ENCODE measurements at regions not wholly inside any gene's neighbourhood (a gene's known extent, or its start where the extent isn't known, plus 50 kb on each side); places are given as distances from the start of the nearest gene placed in this dataset.

DNA sequence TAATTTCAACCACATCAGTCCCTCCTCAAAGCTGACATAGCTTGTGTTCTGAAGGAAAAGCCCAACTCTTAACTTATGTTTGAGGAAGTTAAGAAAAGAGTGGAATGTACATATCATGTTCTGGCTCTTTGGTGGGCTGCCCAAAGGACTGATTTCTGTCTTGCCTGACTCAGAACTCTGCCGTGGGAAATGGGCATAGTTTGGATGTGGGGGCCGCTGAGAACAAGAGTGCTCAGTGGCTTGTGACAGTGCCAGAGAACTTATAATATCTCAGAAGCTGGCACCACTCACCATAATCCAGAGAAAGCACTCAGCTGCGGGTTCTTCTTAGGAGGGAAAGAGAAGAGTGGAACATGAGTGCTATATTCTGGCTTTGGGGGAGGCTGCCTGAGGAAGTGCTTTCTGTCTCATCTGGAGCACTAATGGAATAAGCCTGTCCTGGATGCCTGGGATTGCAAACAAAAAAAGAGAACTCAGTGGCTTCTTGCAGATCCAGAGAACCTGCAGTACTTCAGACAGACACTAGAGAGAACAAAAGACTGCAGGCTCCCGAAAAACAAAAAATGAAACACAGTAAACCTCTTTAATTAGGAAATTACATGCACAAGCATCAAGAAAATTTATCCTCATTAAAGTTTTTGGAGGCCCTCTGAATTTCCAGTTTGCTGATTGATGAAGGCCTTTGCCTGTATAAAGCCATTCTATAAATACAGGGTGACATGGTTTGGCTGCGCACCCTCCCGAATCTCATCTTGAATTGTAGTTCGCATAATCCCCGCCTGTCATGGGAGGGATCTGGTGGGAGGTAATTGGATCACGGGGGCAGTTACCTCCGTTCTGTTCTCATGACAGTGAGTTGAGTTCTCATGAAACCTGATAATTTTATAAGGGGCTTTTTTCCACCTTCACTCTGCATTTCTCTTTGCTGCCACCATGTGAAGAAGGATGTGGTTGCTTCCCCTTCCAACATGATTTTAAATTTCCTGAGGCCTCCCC is 207.0 kb downstream of the DMAC1 start:
- peaks cover 0 to 7% of the 10 kb centered on the region in 2 donors for H3K9me3 ChIP-seq
- intact Hi-C loops (cut with DNase I) = no loop called here
- H3K4me1 ChIP-seq = no peaks in the 10 kb centered on the region
- H3K27ac ChIP-seq = no peak overlapping the region
- H3K4me3 ChIP-seq = no peak overlapping the region
- TF ChIP-seq CTCF (IDR thresholded peaks at IDR 0.05) = no peak
- H3K36me3 ChIP-seq = no peaks in the 10 kb centered on the region
- no peak for ATAC-seq
- no peak for DNase-seq
- no peaks in the 10 kb centered on the region for H3K27me3 ChIP-seq

- H3K27ac ChIP-seq = no peak overlapping the region
- H3K36me3 ChIP-seq = no peaks in the 10 kb centered on the region
- intact Hi-C loops (cut with DNase I) = no loop called here
- peaks cover 0 to 4% of the 10 kb centered on the region in 2 donors for H3K9me3 ChIP-seq
- no peak overlapping the region for H3K4me3 ChIP-seq
- TF ChIP-seq CTCF (IDR thresholded peaks at IDR 0.05) = no peak
- H3K27me3 ChIP-seq = no peaks in the 10 kb centered on the region
- ATAC-seq = no peak
- DNase-seq = no peak
- no peaks in the 10 kb centered on the region for H3K4me1 ChIP-seq
Measured at GRCh38 chr9:7591501-7591900, 208.1 kb downstream of the DMAC1 start.

DNA sequence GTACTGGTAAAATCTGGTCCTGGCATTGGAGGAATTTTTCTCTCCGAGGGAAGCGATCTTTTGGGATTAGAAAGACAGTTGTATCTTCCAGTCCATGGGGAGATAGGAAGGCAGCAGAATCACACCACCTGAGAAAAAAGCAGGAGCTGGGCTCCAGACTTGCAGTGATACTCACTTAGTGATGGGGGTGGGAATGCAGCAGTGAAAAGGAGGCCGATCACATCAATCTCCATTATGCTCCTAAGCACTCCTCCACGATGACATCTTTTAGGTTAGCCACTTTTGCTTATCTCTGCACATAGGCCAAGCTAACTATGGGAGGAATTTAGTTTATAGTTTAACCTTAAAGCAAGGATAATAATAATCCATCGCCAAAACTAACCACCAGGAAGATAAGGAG is 219.0 kb downstream of the DMAC1 start:
- intact Hi-C loops (cut with DNase I) = no loop called here
- no peaks in the 10 kb centered on the region for H3K9me3 ChIP-seq
- no peaks in the 10 kb centered on the region for H3K4me1 ChIP-seq
- H3K4me3 ChIP-seq = no peak overlapping the region
- no peak overlapping the region for H3K27ac ChIP-seq
- no peak for ATAC-seq
- no peaks in the 10 kb centered on the region for H3K36me3 ChIP-seq
- DNase-seq = no peak
- no peak for TF ChIP-seq CTCF (IDR thresholded peaks at IDR 0.05)
- H3K27me3 ChIP-seq = no peaks in the 10 kb centered on the region

GRCh38 chr9:7579351-7579750 is 220.2 kb downstream of the DMAC1 start:
- DNase-seq (no peak), ATAC-seq (no peak)
- Histone ChIP-seq H3K27me3 (no peaks in the 10 kb centered on the region), H3K4me1 (no peaks in the 10 kb centered on the region), H3K9me3 (no peaks in the 10 kb centered on the region), H3K36me3 (no peaks in the 10 kb centered on the region), H3K27ac (no peak overlapping the region), H3K4me3 (no peak overlapping the region)
- no peak for TF ChIP-seq CTCF (IDR thresholded peaks at IDR 0.05)
- intact Hi-C loops (cut with DNase I) = no loop called here

DNA sequence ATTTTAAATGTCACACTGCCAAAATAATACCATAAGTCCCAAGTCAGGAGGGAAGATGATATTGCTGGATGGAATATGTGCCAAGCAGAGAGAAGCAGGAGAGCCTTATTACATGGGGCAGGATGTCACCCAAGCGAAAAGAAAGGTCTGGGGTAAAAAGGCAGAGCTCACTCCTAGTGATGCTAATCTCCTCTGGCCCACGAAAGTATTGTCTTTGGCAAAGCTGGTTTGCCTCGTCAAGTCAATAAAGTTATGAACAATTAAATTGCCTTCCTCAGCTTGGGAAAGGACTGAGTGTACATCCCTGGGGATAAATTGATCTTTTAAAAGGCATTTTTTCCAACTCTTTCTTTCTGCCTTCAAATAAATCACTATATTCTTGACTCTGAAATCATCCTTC is 220.6 kb downstream of the DMAC1 start:
- H3K9me3 ChIP-seq = no peaks in the 10 kb centered on the region
- H3K27me3 ChIP-seq = no peaks in the 10 kb centered on the region
- intact Hi-C loops (cut with DNase I) = no loop called here
- ATAC-seq (no peak), DNase-seq (no peak)
- no peaks in the 10 kb centered on the region for H3K4me1 ChIP-seq
- no peaks in the 10 kb centered on the region for H3K36me3 ChIP-seq
- H3K4me3 ChIP-seq = no peak overlapping the region
- TF ChIP-seq CTCF (IDR thresholded peaks at IDR 0.05) = no peak
- H3K27ac ChIP-seq = no peak overlapping the region

Data from left lung (tissue), 4 donors.